ENCODE measurements at regions not wholly inside any gene's neighbourhood (a gene's known extent, or its start where the extent isn't known, plus 50 kb on each side); places are given as distances from the start of the nearest gene placed in this dataset.

- no peak overlapping the region for H3K4ac ChIP-seq (ENCODE audit: low read depth, low read length)
- no peak overlapping the region for H3K4me2 ChIP-seq (ENCODE audit: insufficient read depth, insufficient read length, low read length)
- Mint-ChIP-seq H3K4me1 (peaks cover 6 to 10% of the 10 kb centered on the region in 2 experiments), H3K4me3 (no peak overlapping the region), H3K27ac (no peak overlapping the region), H3K36me3 (ENCODE audit: insufficient read depth in 1 of 3, low read depth in 3 of 3) (peaks cover 3 to 13% (median 6%) of the 10 kb centered on the region in 3 experiments; a peak in 6 of 7 replicates), H3K9me3 (peaks cover 12 to 14% of the 10 kb centered on the region in 2 experiments), H3K27me3 (ENCODE audit: low read depth) (peaks cover 9% of the 10 kb centered on the region)
- no peak overlapping the region for H4K5ac ChIP-seq (ENCODE audit: insufficient read length, low read depth, low read length)
- TF ChIP-seq, protein P1, sequence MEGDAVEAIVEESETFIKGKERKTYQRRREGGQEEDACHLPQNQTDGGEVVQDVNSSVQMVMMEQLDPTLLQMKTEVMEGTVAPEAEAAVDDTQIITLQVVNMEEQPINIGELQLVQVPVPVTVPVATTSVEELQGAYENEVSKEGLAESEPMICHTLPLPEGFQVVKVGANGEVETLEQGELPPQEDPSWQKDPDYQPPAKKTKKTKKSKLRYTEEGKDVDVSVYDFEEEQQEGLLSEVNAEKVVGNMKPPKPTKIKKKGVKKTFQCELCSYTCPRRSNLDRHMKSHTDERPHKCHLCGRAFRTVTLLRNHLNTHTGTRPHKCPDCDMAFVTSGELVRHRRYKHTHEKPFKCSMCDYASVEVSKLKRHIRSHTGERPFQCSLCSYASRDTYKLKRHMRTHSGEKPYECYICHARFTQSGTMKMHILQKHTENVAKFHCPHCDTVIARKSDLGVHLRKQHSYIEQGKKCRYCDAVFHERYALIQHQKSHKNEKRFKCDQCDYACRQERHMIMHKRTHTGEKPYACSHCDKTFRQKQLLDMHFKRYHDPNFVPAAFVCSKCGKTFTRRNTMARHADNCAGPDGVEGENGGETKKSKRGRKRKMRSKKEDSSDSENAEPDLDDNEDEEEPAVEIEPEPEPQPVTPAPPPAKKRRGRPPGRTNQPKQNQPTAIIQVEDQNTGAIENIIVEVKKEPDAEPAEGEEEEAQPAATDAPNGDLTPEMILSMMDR (conservative IDR thresholded peaks at IDR 0.05), result no peak
- H2BK20ac ChIP-seq (ENCODE audit: low read depth, low read length, poor library complexity, severe bottlenecking), result no peak overlapping the region
- H3K14ac ChIP-seq (ENCODE audit: insufficient read depth, low read length), result no peak overlapping the region; the same call in 1 of the 2 replicates
- H3K79me1 ChIP-seq (ENCODE audit: insufficient read depth, low read depth, low read length, poor library complexity, severe bottlenecking), result no peaks in the 10 kb centered on the region
- no peak overlapping the region for H3K18ac ChIP-seq (ENCODE audit: insufficient read length, low read depth, low read length)
- no peak overlapping the region for H2BK120ac ChIP-seq (ENCODE audit: low read depth, low read length, poor library complexity, severe bottlenecking)
- H3K79me2 ChIP-seq (ENCODE audit: insufficient read depth, low read length), result no peaks in the 10 kb centered on the region
- no peak overlapping the region for H2AFZ ChIP-seq (ENCODE audit: low read length)
- H4K91ac ChIP-seq (ENCODE audit: insufficient read length, low read depth, low read length), result no peak overlapping the region
- no peak overlapping the region for H2AK5ac ChIP-seq (ENCODE audit: insufficient read length, low read length)
- H3T11ph ChIP-seq (ENCODE audit: low read length), result no peak overlapping the region
- H3K27ac ChIP-seq (ENCODE audit: insufficient read length, low read depth, low read length), result no peak overlapping the region
- no peak overlapping the region for H2BK5ac ChIP-seq (ENCODE audit: insufficient read length, low read length)
- H3K9me3 ChIP-seq (ENCODE audit: control insufficient read depth, low read depth, low read length), result no peaks in the 10 kb centered on the region
- no peak overlapping the region for H2BK12ac ChIP-seq (ENCODE audit: insufficient read length, low read depth, low read length)
- no peak overlapping the region for H3K9ac ChIP-seq (ENCODE audit: extremely low read depth, insufficient read length, low read length)
- H4K20me1 ChIP-seq (ENCODE audit: control insufficient read depth, insufficient read depth, insufficient read length), result no peaks in the 10 kb centered on the region
- peak; percentile 16 for DNase-seq
- no peak overlapping the region for H3K23ac ChIP-seq (ENCODE audit: insufficient read length, low read depth, low read length)
- H2BK15ac ChIP-seq (ENCODE audit: low read depth, low read length), result no peak overlapping the region
- no peak overlapping the region for H3K56ac ChIP-seq (ENCODE audit: insufficient read length, low read depth, low read length)
- no peaks in the 10 kb centered on the region for H3K4me1 ChIP-seq (ENCODE audit: insufficient read depth, low read length)
- H3K27me3 ChIP-seq (ENCODE audit: insufficient read depth, low read length), result no peaks in the 10 kb centered on the region
- no peaks in the 10 kb centered on the region for H3K23me2 ChIP-seq (ENCODE audit: insufficient read length, low read depth, low read length, poor library complexity, severe bottlenecking)
- no peak overlapping the region for H4K8ac ChIP-seq (replicated peaks; ENCODE audit: insufficient read length, low read depth, low read length)
- 100% methylated on average over 1 of the region's 15 CpGs for WGBS (ENCODE audit: extremely low coverage, insufficient read length, low lambda C conversion rate)
Measured at GRCh38 chr11:69873166-69874077, 54.2 kb upstream of the FGF3 start.
